HG02943 (cell line): ENCODE measurements at regions not wholly inside any gene's neighbourhood (a gene's known extent, or its start where the extent isn't known, plus 50 kb on each side); places are given as distances from the start of the nearest gene placed in this dataset.
"Not testable (repeated sequence)": the region's sequence is repeated elsewhere in the genome, so short reads cannot be mapped to it uniquely, and the experiment has no call there.

ENCODE experiments used
- ATAC-seq: cut with Tn5 transposase; IDR thresholded peaks from one replicate; pipeline ENCODE4 v1.9.1; 2021; ENCODE audit warnings: mild to moderate bottlenecking, low read depth, moderate library complexity; ENCODE audit not compliant: unreplicated experiment

DNA sequence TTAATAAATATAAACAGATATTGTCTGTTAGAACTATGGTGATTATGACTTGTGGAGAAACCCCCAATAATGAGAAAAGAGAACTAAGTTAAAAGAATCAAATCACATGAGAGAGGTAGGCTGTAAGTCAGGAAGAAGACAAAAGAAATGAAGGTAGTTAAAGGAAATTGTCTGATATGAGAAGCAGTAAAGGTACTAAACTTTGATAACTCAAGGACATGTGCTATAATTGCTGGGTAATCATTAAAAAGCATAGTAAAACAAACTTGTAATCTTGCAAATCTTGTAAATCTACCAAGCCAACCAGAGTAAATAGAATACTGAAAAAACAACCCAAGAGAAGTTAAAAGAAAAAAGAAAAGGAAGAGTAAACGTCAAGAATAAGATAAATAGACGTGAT lies 207.0 kb upstream of the CTNND2 start:
- no peak for ATAC-seq

DNA sequence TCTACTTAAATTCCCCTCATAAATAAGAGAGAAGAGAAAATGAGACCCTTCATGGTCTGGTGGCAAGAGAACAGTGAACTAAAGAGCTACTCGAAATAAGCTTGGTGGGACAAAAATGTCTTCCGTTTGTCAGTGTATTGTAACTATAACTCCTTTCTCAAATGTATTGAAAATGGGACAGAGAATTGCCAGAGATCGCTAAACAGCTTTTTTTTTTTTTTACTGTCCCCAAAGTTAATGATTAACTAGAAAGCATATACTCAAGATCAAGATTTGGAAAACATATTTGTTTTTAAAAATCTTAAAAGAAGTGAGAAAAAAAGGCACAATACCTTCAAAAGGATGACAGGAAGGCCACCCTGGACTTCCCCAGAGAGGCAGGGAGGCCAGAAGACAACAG lies 206.4 kb upstream of the CTNND2 start:
- ATAC-seq = no peak

DNA sequence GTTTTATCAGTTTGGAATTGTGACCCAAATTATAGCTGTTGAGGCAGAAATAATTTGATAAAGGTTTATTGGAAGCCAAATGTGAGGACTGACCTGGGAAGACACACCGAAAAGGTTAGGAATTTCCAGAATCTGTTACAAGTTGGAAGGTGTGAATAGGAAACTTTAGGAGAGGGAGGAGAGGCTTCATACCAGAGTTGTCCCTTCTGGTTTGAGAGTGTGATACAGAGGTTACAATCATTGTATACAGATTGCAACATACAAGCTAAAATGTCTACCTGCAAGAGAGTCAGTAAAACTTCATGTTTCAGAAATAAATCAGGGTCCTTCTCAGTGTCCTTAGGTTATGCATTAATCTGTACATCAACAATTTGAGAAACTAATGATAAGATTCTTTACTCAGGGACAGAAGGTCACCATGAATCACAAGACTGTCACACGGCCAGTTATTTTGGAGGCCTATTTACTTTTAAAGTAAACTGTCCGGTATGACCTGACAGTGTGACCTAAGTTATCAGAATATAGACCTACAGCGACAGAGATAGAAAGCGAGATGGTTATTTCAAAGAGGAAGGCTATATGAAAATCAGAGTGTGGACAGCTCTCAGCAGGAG lies 204.9 kb upstream of the CTNND2 start:
- no peak for ATAC-seq

DNA sequence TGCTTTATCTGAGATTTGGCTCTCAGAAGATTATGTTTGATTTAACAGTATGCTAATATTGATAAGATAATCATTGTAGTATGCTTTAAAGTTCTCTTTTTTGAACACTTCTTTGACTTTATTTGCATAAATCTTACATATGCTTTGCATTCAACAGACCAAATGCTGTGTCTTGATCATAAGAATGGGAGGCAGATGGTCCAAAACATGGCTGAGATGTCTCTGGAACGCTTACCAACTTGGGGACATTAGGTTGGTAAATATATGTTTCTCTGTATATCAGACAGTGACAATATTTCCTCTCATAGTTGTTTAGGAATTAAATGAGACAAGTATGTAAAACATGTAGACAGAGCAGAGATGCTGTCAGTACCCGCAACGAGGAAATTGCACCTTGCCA lies 197.9 kb upstream of the CTNND2 start:
- no peak for ATAC-seq

DNA sequence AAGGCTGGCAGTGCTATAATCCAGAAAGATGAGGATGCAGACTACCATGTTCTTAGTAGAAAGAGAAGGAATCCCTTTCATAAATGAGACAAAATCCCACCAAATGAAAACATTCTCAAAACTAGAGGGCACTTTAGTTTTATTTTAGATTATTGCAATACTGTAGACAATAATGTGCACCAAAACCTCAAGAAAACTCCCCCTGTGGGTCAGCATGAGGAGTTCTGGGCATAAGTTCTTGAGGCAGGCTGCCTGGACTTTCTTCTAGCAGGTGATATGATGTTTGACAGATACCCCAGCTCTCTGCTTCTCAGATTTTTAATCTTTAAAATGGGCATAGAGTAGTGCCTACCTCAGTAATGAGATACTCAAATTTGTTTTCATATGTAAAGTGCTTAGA lies 196.3 kb upstream of the CTNND2 start:
- ATAC-seq = no peak

DNA sequence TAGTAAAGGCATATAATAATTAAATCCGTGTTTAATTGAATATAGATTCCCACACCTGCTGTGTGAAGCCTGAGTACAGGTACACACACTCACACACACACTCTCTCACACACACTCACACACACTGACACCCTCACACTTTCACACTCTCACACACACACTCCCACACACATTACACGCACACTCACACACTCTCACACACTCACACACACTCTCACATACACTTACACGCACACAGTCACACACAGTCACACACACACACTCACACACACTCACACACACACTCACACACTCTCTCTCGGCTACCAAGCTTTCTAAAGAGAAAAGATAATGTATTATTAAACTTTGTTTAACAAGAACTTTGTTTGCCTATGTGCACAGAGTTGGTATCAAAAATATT lies 195.1 kb upstream of the CTNND2 start:
- ATAC-seq = no peak

DNA sequence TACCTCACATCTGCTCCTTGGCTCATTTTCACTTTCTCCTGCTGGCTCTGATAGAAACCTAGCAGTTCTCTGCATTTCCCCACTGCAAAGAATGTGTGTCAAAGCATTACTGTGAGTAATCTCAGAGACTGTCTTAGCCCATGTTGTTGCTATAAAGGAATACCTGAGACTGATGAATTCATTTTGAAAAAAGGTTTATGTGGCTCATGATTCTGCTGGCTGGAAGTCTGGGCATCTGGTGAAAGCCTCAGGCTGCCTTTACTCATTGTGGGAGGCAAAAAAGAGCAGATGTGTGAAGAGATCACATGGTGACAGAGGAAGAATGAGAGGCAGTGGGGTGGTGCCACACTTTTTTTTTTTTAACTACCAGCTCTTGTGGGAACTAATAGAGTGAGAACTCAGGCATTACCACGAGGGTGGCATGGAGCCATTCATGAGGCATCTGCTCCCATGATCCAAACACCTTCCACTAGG lies 191.6 kb upstream of the CTNND2 start:
- no peak for ATAC-seq

DNA sequence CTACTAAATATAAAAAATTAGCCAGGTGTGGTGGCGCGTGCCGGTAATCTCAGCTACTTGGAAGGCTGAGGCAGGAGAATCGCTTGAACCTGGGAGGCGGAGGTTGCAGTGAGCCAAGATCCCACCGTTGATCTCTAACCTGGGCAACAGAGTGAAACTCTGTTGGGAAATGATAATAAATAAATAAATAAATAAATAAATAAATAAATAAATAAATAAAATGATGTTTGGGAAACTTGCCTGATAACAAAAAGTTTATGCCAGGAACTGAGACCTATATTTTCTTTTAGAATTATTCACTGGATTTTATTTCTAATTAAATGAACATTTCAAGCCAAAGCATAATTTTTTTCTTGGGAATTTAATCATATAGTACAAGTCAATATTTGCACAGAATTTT lies 189.3 kb upstream of the CTNND2 start:
- no peak for ATAC-seq

DNA sequence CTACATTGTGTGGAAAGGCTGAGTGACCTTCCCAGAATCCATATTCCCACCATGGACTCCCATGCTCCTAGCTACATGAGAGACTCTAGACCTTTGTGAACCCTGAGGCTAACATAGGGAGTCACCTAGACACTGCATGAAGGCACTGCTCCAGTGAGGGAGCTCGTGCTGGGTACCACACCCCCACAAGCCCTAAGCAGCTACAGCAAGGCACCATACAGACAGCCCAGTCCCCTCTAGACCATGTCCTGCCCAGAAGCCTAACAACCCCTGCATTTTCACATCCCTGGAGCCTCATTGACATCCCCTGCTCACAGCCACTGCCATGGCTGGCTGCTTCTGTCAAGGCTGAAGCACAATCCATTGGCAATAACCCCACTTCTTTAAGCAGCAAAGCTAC lies 176.5 kb upstream of the CTNND2 start:
- no peak for ATAC-seq

DNA sequence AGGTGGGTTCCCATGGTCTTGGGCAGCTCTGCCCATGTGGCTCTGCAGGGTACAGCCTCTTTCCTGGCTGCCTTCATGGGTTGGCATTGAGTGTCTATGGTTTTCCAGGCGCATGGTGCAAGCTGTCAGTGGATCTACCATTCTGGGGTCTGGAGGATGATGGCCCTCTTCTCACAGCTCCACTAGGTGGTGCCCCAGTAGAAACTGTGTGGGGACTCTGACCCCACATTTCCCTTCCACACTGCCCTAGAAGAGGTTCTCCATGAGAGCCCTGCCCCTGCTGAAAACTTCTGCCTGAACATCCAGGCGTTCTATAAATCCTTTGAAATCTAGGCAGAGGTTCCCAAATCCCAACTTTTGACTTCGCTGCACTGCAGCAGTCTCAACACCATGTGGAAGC lies 174.0 kb upstream of the CTNND2 start:
- ATAC-seq = not testable (repeated sequence)

DNA sequence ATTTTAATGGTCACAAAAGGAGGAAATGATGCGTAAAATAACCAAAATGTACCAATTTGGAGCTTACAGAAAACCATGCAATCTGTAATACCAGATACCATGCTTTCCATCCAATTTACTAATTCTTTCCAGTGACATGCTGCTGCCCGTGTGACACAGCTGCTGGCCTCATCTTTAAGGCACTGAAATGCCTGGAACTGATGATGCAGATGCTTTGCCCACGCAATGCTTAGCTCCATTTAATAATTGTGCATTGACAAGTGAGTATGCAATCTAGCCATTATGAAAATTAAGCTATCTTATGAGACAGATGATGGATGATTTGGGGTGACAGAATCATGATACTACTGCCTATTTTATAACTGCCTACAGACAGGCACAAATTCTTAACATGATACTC lies 169.2 kb upstream of the CTNND2 start:
- ATAC-seq = no peak

DNA sequence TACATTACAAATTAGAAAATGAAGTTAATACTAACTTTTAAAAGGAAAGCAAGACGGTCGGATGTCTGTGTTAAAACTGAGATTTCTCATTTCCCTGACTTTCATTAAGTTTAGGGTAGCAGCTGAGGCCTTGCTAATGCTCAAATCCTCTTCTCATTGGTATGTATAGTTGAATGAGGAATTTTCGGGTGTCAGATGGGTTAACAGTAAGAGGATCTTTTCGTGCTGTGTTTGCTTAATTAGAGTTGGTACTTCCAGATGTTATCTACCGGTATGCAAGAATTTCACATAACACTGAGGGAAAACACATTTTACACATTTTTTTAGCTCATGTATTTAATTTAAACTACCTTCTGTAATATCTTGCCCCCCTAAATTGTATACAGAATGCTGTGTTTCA lies 168.2 kb upstream of the CTNND2 start:
- ATAC-seq = no peak

DNA sequence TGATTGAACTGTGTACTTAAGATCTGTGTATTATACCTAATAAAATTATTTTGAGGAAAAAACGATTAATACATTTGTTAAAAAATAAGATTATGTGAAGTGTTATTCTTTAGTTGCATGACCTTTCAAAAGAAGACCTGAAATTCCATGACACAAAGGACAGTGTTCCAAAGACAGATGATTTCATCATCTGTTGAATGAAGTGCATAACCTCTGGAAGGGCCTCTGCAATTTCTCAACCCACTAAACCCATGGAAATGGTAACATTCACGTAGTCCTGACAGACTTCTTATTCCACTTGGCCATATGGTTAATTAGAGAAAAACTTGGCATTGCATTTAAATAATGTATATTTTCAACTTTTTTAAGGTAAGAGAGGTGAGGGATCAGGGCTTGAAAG lies 167.2 kb upstream of the CTNND2 start:
- ATAC-seq = no peak

DNA sequence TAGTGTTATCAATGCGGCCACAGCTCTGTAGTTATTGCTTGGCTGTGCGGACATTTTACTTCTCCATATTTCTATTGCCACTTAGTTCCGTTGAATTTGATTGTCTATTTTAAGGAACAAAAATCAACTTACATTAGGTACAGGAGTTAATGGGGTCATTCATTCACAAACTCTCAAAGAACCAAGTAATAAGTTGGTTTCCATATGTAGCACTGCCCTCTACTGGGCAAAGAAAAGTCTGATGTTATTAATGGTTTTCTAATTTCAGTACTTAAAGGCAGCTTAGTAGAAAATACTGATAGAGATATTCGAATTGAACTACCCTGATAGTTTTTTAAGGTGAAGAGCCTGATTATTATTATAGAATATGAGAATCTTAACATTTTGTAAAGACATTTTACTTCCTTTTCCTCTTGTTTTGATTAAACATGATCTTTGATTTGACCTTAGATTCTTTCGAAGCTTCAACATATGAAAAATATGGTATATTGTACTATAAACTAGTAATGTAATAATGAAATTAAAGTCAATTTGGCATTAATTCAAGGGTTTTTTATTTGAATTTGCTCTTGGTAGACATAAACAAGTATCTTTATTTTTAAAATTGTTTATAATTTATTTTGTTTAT lies 119.5 kb upstream of the CTNND2 start:
- no peak for ATAC-seq

DNA sequence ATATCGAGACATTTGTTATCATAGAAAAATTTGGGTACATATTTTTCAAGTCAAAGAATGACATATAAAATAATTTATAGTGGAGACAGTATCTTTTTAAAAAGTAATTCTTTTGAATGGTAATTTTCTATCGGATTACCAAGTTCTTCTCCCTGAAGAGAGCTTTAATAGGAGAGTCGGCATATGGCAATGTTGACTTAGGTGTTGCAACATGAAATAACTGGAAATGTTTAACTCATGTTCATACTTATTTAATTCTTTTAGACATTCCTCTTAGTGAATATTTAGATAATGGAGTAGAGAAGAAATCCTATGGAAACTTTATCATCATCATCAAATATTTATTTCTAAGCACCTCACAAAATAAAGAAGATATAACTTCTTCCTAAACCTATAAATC lies 118.2 kb upstream of the CTNND2 start:
- ATAC-seq = no peak

DNA sequence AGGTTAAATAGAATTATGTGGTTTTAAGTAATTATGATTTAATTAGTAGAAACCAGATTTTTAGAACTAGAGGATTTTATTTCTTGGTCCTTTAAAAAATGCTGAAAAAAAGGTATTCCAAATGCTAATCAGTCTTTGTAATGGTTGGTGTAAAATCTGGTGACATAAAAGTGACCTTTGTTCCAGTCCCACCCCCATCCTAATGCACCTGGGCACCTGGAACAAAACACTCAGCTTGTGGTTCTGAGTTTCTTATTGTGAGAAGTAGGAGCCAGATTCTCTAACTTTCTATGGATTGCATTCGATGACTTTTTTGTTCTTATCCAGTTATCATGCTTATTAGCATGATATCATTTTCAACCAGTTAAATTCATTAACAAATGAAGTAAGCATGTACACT lies 115.1 kb upstream of the CTNND2 start:
- ATAC-seq = no peak

DNA sequence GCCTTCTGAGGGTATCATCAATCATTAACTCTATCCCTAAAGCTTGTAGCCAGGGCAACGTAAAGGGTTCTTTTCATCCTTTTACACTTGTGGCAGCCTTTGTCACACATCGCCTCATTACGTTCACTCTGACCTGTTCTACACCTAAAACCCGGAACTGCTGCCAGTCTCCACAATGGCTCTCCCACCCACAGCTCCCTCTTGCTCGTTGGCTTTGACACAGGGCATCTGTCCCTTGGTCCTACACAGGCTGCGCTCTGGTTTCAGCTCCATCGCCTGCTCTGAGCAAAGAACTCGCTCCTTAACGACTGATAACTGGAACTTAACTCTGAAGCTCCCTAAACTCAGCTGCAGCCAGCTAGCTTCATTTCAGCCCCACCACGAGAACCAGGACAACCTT lies 112.8 kb upstream of the CTNND2 start:
- no peak for ATAC-seq

DNA sequence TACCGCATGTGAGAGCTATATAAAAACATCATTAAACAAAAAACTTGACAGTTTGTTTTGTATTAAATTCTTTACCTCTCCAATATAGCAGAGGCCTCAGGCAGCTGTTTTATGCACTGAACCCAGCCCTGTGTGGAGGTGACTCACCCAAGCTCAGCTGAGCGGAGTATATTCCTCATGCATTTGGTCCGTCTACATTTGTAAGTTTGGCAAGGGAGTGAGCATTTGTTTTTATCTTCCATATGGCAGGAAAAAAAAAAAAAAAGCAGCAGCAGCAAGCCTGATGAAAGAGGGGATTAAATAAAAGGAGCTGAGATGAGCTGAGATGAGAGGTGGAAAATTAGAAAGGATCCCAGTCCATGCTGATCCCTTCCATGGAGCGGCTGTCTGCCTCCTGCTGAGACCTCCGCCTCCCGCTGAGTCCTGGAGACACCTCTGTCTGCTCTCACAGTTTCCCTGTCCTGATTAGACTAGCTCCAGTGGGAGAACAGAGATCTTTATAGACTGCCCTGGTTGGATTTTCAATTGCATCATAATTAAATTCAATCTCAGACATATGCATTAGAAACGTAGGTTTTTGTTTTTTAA lies 112.0 kb upstream of the CTNND2 start:
- ATAC-seq = no peak

DNA sequence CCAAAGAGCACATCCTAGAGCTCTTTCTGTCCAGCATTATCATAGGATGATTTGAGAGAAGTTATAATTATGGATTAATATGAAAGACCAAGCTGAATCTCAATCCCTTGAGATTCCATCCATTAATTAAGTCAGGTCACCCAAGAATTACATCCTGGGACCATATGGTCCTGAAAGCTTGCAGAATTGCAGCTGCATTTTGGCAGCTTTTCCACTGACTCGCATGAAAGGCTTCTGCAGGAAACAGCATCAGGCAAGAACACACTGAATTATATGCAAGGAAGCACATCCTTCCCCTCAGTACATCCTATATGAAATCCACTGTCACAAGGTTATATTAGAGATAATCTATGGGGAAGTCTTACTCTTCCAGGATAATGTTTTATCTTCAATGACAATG lies 109.1 kb upstream of the CTNND2 start:
- no peak for ATAC-seq

DNA sequence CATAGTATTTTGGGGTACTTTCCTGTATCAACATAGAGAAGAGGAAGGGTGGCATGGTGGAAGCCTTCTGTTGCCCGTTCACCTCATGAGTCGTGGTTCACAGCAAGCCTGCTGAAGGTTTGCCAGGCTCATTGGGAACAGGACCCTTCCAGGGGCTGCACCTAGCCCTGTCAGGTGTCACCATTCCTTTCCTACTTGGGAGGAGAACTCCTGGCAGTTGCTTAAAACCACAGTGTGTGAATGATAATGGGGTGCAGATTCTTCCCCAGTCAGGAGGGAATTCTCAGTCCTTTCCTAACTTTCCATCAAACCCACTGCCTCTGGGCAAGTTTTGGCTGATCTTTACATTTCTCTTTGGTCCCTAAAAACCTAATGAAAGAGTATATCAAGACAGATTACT lies 99.4 kb upstream of the CTNND2 start:
- no peak for ATAC-seq

DNA sequence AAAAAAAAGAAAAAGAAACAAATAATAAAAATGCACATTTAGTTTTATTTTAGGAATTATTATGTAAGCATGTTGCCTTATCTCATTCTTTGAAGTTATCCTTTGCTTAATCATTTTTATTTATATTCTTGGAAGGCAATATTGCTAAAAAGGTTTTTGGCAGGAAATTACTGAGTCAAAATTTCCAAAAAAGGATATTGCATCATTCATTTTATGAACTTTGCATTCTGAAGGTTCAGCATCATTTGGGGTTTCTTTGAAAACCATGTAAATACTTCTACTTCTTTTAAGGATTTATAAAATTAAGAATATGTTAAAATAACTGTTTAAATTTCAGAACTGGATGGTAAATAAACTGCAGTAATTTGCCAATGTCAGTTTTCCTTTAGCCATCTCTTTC lies 94.2 kb upstream of the CTNND2 start:
- no peak for ATAC-seq

DNA sequence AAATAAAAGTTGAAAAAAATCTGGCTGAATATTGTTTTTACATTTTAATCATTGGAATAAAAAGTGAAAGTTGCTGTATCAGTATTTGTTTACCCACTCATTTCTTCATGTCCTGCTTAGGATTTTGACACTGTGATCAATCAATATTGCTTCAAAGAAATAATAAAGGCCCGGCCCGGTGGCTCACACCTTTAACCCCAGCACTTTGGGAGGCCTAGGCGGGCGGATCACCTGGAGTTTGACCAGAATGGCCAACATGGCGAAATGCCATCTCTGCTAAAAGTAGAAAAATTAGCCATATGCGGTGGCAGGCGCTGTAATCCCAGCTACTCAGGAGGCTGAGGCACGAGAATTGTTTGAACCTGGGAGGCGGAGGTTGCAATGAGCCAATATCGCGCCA lies 93.7 kb upstream of the CTNND2 start:
- no peak for ATAC-seq
